IPS-20b (cell line): ENCODE measurements at regions not wholly inside any gene's neighbourhood (a gene's known extent, or its start where the extent isn't known, plus 50 kb on each side); places are given as distances from the start of the nearest gene placed in this dataset.
"Not testable (repeated sequence)": the region's sequence is repeated elsewhere in the genome, so short reads cannot be mapped to it uniquely, and the experiment has no call there.

Experiments
- H3K27ac ChIP-seq: one replicate; pipeline ENCODE4 v1.5.1; 2013; ENCODE audit warnings: low read length
- H3K27me3 ChIP-seq: 2 replicates; pipeline ENCODE4 v1.6.1; 2013; ENCODE audit warnings: mild to moderate bottlenecking, low read length, inconsistent platforms; ENCODE audit not compliant: insufficient read depth
- H3K36me3 ChIP-seq: 2 replicates; pipeline ENCODE4 v1.6.1; 2013; ENCODE audit warnings: low read depth, mild to moderate bottlenecking, inconsistent platforms, low read length, moderate library complexity; ENCODE audit not compliant: insufficient read depth
- H3K4me1 ChIP-seq: 2 replicates; pipeline ENCODE4 v1.6.1; 2013; ENCODE audit warnings: mild to moderate bottlenecking, control low read depth, inconsistent platforms, low read length, moderate library complexity; ENCODE audit not compliant: insufficient read depth
- H3K4me3 ChIP-seq: 2 replicates; pipeline ENCODE4 v1.5.1; 2013; ENCODE audit warnings: mild to moderate bottlenecking, low read length, inconsistent platforms
- H3K9ac ChIP-seq: 2 replicates; pipeline ENCODE4 v1.6.1; 2013; ENCODE audit warnings: low read depth, mild to moderate bottlenecking, inconsistent platforms, low read length, moderate library complexity
- H3K9me3 ChIP-seq: 2 replicates; pipeline ENCODE4 v1.6.1; 2013; ENCODE audit warnings: mild to moderate bottlenecking, low read depth, low read length, inconsistent platforms; ENCODE audit not compliant: insufficient read depth

DNA sequence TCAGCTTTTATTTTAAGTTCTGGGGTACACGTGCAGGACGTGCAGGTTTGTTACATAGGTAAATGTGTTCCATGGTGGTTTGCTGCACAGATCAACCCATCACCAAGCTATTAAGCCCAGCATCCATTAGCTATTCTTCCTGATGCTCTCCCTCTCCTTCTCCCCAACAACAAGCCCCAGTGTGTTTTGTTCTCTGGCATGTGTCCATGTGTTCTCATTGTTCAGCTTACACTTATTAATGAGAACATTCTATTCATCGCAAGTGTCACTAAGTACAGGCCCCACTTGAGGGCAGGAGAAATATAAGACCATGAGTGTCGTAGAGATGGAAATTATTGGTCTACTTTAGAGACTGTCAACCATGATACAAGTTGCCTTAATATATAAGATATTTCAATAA lies 615.1 kb downstream of the CDH8 start:
- Histone ChIP-seq H3K4me1 (no peaks in the 10 kb centered on the region), H3K36me3 (no peaks in the 10 kb centered on the region), H3K27me3 (no peaks in the 10 kb centered on the region), H3K27ac (no peak overlapping the region), H3K9me3 (no peaks in the 10 kb centered on the region), H3K9ac (no peak overlapping the region), H3K4me3 (no peak overlapping the region)

DNA sequence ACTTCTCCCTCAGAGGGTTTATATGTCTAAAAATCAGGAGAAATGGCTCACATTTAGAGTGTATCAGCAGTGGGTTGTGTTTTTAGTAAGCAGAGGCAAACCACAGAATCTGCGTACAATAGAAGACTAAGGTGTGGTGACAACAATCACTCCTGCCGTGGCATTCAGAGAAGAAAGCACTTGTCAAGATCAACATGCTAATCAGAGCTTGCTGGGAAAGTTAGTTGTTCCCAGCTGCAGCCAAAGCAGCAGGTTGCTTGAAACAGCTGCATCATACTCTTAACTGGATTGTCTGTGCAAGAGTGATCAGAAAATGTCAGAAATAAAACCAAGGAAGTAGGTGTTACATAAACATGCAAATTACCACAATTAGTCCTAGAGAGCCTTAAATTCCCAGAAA lies 616.4 kb downstream of the CDH8 start:
- H3K27ac ChIP-seq: no peak overlapping the region
- no peak overlapping the region for H3K9ac ChIP-seq
- H3K4me3 ChIP-seq: no peak overlapping the region
- no peaks in the 10 kb centered on the region for H3K4me1 ChIP-seq
- H3K27me3 ChIP-seq: no peaks in the 10 kb centered on the region
- no peaks in the 10 kb centered on the region for H3K9me3 ChIP-seq
- H3K36me3 ChIP-seq: no peaks in the 10 kb centered on the region

DNA sequence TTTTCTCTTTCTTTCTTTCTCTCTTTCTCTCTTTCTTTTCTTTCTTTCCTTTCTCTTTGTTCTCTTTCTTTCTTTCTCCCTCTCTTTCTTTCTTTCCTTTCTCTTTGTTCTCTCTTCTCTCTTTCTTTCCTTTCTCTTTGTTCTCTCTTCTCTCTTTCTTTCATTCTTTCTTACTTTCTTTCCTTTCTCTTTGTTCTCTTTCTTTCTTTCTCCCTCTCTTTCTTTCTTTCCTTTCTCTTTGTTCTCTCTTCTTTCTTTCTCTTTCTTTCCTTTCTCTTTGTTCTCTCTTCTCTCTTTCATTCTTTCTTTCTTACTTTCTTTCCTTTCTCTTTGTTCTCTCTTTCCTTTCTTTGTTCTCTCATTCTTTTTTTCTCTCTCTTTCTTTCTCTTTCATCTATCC lies 617.4 kb downstream of the CDH8 start:
- not testable (repeated sequence) for H3K27ac ChIP-seq, H3K9me3 ChIP-seq, H3K27me3 ChIP-seq, H3K4me3 ChIP-seq, H3K4me1 ChIP-seq, H3K36me3 ChIP-seq, H3K9ac ChIP-seq

DNA sequence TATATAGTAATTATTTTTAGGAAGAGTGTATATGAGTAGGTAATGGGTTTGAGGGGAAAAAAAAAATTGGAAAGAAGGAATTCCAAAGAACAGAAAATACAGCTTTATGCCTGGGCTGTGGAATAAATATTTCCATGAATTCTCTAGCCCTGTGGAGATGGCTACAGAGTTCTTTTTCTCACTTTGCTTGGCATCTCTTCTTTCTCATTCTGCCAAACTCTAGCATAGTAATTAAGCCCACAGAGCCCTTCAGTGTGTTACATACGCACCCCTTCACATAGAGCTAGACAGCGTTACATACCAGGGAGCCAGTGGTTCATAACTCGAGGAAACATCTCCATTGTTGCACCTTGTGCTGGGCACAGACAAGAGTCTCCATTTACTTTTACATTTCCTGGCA lies 621.1 kb downstream of the CDH8 start:
- Histone ChIP-seq H3K9ac (no peak overlapping the region), H3K27me3 (no peaks in the 10 kb centered on the region), H3K36me3 (no peaks in the 10 kb centered on the region), H3K27ac (no peak overlapping the region), H3K4me1 (no peaks in the 10 kb centered on the region), H3K4me3 (no peak overlapping the region), H3K9me3 (no peaks in the 10 kb centered on the region)

DNA sequence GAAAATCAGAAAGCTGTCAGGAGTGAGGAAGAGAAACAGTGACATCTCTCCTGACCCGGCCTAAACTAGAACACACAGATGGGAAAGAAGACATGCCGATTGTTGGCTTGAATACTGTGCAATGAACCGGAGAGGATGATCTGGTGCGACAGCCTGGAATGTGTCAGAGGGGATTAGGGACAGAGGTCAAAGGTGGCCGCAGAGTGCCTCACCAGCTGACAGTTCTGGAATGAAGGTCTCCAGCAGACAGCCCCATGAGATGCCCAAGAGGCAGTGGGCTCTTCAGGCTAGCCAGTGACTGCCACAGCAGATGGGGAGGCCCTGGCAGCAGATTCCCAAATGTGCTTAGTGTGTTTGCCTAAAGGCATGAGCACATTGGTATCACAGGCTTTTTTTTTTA lies 623.2 kb downstream of the CDH8 start:
- no peaks in the 10 kb centered on the region for H3K4me1 ChIP-seq
- no peak overlapping the region for H3K9ac ChIP-seq
- no peak overlapping the region for H3K27ac ChIP-seq
- H3K36me3 ChIP-seq: no peaks in the 10 kb centered on the region
- no peaks in the 10 kb centered on the region for H3K27me3 ChIP-seq
- H3K9me3 ChIP-seq: no peaks in the 10 kb centered on the region
- H3K4me3 ChIP-seq: no peak overlapping the region

DNA sequence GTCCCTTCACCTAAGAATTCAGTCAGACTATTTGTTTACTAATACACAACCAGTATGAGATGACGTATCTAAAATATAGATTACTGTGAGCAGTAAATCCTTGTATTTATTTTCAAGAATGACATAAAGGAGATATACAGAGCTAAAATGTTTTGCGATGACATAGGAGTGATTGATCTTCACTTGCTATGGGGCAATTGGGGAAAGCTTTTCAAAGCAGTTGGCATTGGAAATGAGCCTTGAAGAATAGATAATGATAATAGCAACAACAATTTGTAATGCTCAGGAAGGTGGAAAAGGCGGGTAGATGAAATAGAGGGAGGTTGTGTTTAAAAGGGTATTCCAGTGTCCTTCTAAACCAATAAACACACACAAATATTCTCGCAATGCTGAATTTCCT lies 623.7 kb downstream of the CDH8 start:
- Histone ChIP-seq H3K27ac (no peak overlapping the region), H3K27me3 (no peaks in the 10 kb centered on the region), H3K36me3 (no peaks in the 10 kb centered on the region), H3K4me3 (no peak overlapping the region), H3K9me3 (no peaks in the 10 kb centered on the region), H3K4me1 (no peaks in the 10 kb centered on the region), H3K9ac (no peak overlapping the region)

DNA sequence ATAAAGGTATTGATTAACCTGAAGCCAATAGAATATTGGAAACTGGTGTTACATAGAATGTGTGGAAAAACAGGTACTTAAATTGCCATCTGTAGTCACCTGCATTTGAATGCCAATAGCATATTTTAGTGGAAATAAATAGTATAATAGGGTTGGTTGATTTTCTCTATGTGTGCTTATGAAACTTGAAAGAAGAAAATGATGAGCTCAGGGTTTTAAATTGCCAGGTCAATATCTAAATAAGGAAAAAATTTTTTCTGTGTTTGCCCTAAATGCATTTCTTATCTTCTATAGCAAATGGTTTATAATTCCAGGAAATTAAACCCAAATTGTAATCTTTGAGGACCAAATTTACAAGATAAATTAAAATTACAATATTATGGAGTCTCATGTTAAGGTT lies 626.6 kb downstream of the CDH8 start:
- Histone ChIP-seq H3K27me3 (no peaks in the 10 kb centered on the region), H3K4me3 (no peak overlapping the region), H3K36me3 (no peaks in the 10 kb centered on the region), H3K4me1 (no peaks in the 10 kb centered on the region), H3K9me3 (no peaks in the 10 kb centered on the region), H3K27ac (no peak overlapping the region), H3K9ac (no peak overlapping the region)

DNA sequence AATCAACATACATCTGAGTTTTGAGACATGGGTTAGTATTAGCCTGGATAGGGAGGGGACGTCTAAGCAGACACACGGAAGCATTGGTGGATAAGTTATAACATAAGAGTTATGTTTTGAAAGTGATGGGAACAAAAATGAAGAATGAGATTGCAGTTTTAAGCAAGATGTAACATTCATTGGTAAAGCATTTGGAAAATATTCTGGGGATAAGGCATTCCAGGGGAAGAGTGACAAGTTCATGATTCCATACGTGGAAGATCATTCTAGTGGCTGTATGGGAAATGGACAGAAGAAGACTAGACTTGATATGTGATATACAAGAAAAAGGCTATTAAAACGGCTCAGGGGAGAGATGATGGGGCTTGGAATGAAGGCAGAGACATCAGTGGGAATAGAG lies 632.9 kb downstream of the CDH8 start:
- no peak overlapping the region for H3K27ac ChIP-seq
- H3K9ac ChIP-seq: no peak overlapping the region
- H3K27me3 ChIP-seq: no peaks in the 10 kb centered on the region
- no peaks in the 10 kb centered on the region for H3K36me3 ChIP-seq
- no peaks in the 10 kb centered on the region for H3K4me1 ChIP-seq
- no peak overlapping the region for H3K4me3 ChIP-seq
- no peaks in the 10 kb centered on the region for H3K9me3 ChIP-seq

DNA sequence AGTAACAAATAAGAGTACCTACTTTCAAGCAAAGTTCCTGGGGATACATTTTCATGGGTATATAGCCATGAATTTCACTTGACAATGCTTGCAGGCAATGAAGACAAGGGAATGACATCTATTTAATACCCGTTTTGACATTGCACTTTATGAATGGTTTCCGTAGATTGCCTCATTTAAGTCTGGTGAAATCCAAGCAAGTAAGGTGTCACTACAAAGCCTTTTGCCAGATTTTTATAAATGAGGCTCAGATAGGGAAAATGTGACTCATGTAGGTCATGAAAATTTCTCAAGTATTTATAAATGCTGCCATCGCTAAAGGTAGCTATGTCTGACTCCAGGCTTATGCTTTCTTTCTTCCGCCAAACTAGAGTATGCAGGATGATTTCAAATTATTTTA lies 644.3 kb downstream of the CDH8 start:
- no peaks in the 10 kb centered on the region for H3K9me3 ChIP-seq
- H3K4me1 ChIP-seq: no peaks in the 10 kb centered on the region
- no peaks in the 10 kb centered on the region for H3K36me3 ChIP-seq
- H3K27me3 ChIP-seq: no peaks in the 10 kb centered on the region
- H3K4me3 ChIP-seq: no peak overlapping the region
- H3K9ac ChIP-seq: no peak overlapping the region
- H3K27ac ChIP-seq: no peak overlapping the region

DNA sequence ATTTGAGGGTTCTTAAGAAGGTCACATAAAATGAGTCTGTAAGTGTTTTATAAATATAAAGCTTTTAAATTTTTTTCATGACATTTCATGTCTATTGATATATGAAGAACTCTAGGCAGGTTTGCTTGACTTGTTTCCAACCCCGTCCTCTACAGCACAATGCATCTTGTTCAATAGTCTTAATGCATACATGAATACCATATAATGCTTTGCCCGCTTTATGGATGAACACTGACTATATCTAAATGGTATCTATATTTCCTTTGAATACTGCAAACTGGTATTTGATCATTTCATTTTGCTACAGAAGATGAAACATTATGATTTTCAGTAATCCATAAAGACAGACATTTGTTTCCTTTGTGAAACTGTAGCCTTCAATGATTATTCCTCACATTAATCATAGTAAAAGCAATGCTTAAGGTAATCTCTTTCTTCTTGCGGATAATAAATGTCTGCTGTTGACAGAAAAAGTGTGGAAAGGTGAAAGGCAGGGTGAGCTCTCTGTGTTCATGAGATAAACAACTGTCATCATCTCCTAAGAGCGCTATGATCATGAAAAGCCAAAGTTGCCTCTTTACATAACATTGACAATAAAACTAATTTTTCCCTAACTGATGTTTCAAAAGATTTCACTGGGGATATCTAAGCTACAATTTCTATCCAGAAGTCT lies 645.1 kb downstream of the CDH8 start:
- no peaks in the 10 kb centered on the region for H3K27me3 ChIP-seq
- no peaks in the 10 kb centered on the region for H3K9me3 ChIP-seq
- no peaks in the 10 kb centered on the region for H3K36me3 ChIP-seq
- H3K27ac ChIP-seq: no peak overlapping the region
- H3K4me1 ChIP-seq: no peaks in the 10 kb centered on the region
- no peak overlapping the region for H3K4me3 ChIP-seq
- H3K9ac ChIP-seq: no peak overlapping the region

DNA sequence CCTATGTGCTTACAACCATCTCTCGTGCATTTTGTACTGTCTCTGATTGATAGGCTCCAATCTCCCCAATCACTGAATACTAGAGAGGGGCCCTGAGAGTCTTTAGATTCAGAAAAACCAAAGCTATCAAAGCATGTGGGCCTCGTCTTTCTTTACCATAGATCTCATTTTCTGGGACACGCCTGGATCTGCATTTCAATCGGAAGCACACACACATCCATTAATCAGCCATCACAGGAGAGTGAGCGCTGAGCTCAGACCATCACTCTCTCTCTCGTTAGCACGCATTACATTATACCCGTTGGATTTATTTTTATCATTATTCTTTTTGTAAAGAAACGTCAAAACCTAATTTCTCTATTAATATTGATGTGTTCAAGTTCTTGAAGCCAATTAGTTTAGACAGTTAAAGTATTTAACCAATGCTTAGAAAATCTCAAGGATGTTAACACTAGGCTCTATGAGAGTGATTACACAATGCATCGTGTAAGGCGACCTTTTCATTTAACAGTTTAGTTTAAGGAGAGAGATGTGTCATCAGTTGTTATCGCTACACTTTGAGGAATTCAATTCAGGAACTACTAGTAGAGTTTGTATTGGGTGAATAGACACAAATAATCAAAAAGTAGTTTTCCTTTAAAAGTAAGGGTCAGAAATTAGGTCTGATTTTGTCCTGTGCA lies 650.7 kb downstream of the CDH8 start:
- H3K9ac ChIP-seq: no peak overlapping the region
- no peaks in the 10 kb centered on the region for H3K36me3 ChIP-seq
- no peak overlapping the region for H3K27ac ChIP-seq
- no peak overlapping the region for H3K4me3 ChIP-seq
- H3K9me3 ChIP-seq: no peaks in the 10 kb centered on the region
- H3K4me1 ChIP-seq: no peaks in the 10 kb centered on the region
- no peaks in the 10 kb centered on the region for H3K27me3 ChIP-seq

DNA sequence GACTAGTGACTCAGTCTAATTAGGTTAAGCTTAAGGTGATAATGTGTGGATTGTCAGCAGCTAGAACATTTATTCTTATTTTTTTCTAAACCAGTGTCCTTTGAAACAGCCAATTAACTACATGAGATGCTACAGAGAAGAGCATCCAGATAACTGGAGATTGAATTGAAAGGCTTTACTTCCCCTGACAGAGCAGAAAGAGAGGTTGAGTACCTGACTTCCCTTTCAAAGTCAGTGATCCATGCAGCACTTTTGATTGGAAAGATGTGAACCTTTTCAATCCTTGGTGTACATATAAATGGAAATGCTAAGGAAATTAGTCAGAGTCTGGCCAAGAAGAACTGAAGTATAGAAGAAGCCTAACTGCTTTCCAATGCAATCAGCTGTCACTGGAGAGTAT lies 653.8 kb downstream of the CDH8 start:
- H3K4me3 ChIP-seq: no peak overlapping the region
- H3K9ac ChIP-seq: no peak overlapping the region
- H3K27ac ChIP-seq: no peak overlapping the region
- no peaks in the 10 kb centered on the region for H3K9me3 ChIP-seq
- no peaks in the 10 kb centered on the region for H3K4me1 ChIP-seq
- no peaks in the 10 kb centered on the region for H3K36me3 ChIP-seq
- H3K27me3 ChIP-seq: no peaks in the 10 kb centered on the region
